Spinal cord (tissue), 9 donors: ENCODE measurements at regions not wholly inside any gene's neighbourhood (a gene's known extent, or its start where the extent isn't known, plus 50 kb on each side); places are given as distances from the start of the nearest gene placed in this dataset.

Experiments
- DNase-seq, 6 donors: peaks; one replicate each; pipeline versions ENCODE4 v3.0.0 to v3.0.0-alpha.2; 2013 to 2015; ENCODE audit warnings: low spot score in 6 of 6, low read depth in 4 of 6
- H3K27ac ChIP-seq: one replicate; pipeline ENCODE4 v1.5.1; 2013; ENCODE audit warnings: low read depth, low read length, control low read depth
- H3K27me3 ChIP-seq: one replicate; pipeline ENCODE4 v1.6.1; 2013; ENCODE audit warnings: low read length; ENCODE audit not compliant: control insufficient read depth, insufficient read depth
- H3K36me3 ChIP-seq: one replicate; pipeline ENCODE4 v1.6.1; 2013; ENCODE audit warnings: low read length; ENCODE audit not compliant: control insufficient read depth, insufficient read depth
- H3K4me1 ChIP-seq: one replicate; pipeline ENCODE4 v1.6.1; 2013; ENCODE audit warnings: low read length; ENCODE audit not compliant: control insufficient read depth, insufficient read depth
- H3K4me3 ChIP-seq: one replicate; pipeline ENCODE4 v1.5.1; 2013; ENCODE audit warnings: low read depth, low read length, control low read depth
- H3K9me3 ChIP-seq: one replicate; pipeline ENCODE4 v1.6.1; 2013; ENCODE audit warnings: low read length; ENCODE audit not compliant: control insufficient read depth, insufficient read depth
- WGBS: methylation state at CpG from one replicate; pipeline ENCODE4 v1.1.5; 2013; ENCODE audit warnings: missing lambda C conversion rate; ENCODE audit not compliant: insufficient coverage; 5-methylcytosine and 5-hydroxymethylcytosine counted together
- donor health status: healthy.

- peak overlapping the region; percentile 51 for H3K4me3 ChIP-seq
- H3K4me1 ChIP-seq: peaks cover 15% of the 10 kb centered on the region
- H3K27me3 ChIP-seq: peaks cover 8% of the 10 kb centered on the region
- no peak overlapping the region for H3K27ac ChIP-seq
- no peaks in the 10 kb centered on the region for H3K36me3 ChIP-seq
- no CpG with 5 or more reads among the region's 6 CpGs for WGBS
- no peak for DNase-seq
- no peaks in the 10 kb centered on the region for H3K9me3 ChIP-seq
Measured at GRCh38 chr10:114766470-114766869, 55.1 kb upstream of the FHIP2A start.

GRCh38 chr10:114767101-114767985 is 54.2 kb upstream of the FHIP2A start:
- H3K9me3 ChIP-seq: no peaks in the 10 kb centered on the region
- peak overlapping the region; percentile 51 for H3K4me3 ChIP-seq
- no peaks in the 10 kb centered on the region for H3K36me3 ChIP-seq
- H3K27me3 ChIP-seq: peaks cover 8% of the 10 kb centered on the region
- peak in 2 of 6 donors; percentile 68 to 77 for DNase-seq
- WGBS: 12% methylated on average over 21 of the region's 33 CpGs
- peaks cover 15% of the 10 kb centered on the region for H3K4me1 ChIP-seq
- peak overlapping the region; percentile 29 for H3K27ac ChIP-seq

GRCh38 chr10:114767986-114768821 is 53.4 kb upstream of the FHIP2A start:
- DNase-seq: peak in 2 of 6 donors; percentile 60 to 62
- WGBS: under 1% methylated on average over 83 of the region's 85 CpGs
- Histone ChIP-seq H3K9me3 (no peaks in the 10 kb centered on the region), H3K4me3 (peak overlapping the region; percentile 51), H3K27me3 (peaks cover 8% of the 10 kb centered on the region), H3K36me3 (no peaks in the 10 kb centered on the region), H3K27ac (peak overlapping the region; percentile 44), H3K4me1 (peaks cover 15% of the 10 kb centered on the region)

DNA sequence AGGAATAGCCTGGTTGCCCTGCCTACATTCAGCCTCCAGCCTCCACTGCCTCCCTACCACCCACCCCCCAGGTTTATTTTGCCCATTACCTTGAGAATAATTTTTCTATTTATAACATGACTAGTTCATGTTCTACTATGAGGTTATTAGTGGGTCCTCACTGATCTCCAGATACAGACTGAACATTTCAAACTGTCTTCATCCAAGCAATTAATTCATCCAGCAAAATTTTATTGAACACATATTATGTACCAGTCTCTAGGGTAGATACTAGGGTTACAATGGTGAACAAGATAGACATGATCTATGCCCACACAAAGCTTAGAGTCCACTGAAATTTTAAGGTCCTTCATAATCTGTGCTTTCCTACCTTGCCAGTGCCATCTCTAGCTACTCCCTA is 51.6 kb upstream of the FHIP2A start:
- Histone ChIP-seq H3K36me3 (no peaks in the 10 kb centered on the region), H3K9me3 (no peaks in the 10 kb centered on the region), H3K27ac (no peak overlapping the region), H3K27me3 (peaks cover 10% of the 10 kb centered on the region), H3K4me3 (no peak overlapping the region), H3K4me1 (peaks cover 8% of the 10 kb centered on the region)
- no peak for DNase-seq

DNA sequence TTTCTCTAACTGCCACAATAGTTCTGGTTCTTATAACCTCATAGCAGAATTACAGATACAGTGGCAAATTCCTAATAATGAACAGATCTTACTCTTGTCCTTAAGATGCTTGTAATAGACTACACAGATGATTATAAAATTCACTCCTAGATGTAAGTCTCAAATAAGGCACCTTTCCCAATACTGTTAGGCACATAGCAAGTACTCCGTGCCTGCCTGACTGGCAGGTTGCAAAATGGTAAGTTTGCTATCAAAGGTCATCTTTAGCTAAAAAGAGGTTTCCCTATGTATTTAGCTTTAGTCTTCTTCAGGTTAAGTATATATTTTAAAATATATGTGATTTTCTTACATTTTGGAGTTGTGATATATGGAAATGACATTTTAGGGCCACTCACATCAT is 50.4 kb upstream of the FHIP2A start:
- Histone ChIP-seq H3K27me3 (peaks cover 10% of the 10 kb centered on the region), H3K4me1 (peaks cover 8% of the 10 kb centered on the region), H3K4me3 (no peak overlapping the region), H3K36me3 (no peaks in the 10 kb centered on the region), H3K9me3 (no peaks in the 10 kb centered on the region), H3K27ac (no peak overlapping the region)
- no peak for DNase-seq
- no CpG with 5 or more reads among the region's 1 CpG for WGBS

- no peak for DNase-seq
- Histone ChIP-seq H3K9me3 (no peaks in the 10 kb centered on the region), H3K27ac (no peak overlapping the region), H3K36me3 (no peaks in the 10 kb centered on the region), H3K4me3 (no peak overlapping the region), H3K27me3 (peaks cover 6% of the 10 kb centered on the region), H3K4me1 (peaks cover 8% of the 10 kb centered on the region)
Measured at GRCh38 chr10:114771749-114772148, 49.8 kb upstream of the FHIP2A start.
